NT2/D1 (cell line): ENCODE measurements at regions not wholly inside any gene's neighbourhood (a gene's known extent, or its start where the extent isn't known, plus 50 kb on each side); places are given as distances from the start of the nearest gene placed in this dataset.

Experiments
- DNase-seq: peaks from one replicate; pipeline ENCODE4 v3.0.0-alpha.2; 2011; ENCODE audit warnings: low read depth, low spot score
- H3K27me3 ChIP-seq: 2 replicates; pipeline ENCODE4 v1.6.0; 2011; ENCODE audit warnings: mild to moderate bottlenecking; ENCODE audit not compliant: insufficient read length, insufficient read depth
- H3K36me3 ChIP-seq: 2 replicates; pipeline ENCODE4 v1.6.1; 2011; ENCODE audit warnings: mild to moderate bottlenecking, low read length, mixed read lengths; ENCODE audit not compliant: insufficient read depth, insufficient read length
- H3K4me1 ChIP-seq: 2 replicates; pipeline ENCODE4 v1.5.1; 2011; ENCODE audit not compliant: insufficient read depth, insufficient read length
- H3K4me3 ChIP-seq: 2 replicates; pipeline ENCODE4 v1.5.1; 2011; ENCODE audit warnings: low read depth; ENCODE audit not compliant: insufficient read length
- H3K9ac ChIP-seq: 2 replicates; pipeline ENCODE4 v1.6.0; 2011; ENCODE audit warnings: low read depth; ENCODE audit not compliant: insufficient read length
- H3K9me3 ChIP-seq: 2 replicates; pipeline ENCODE4 v1.5.1; 2011; ENCODE audit warnings: mild to moderate bottlenecking, low read length; ENCODE audit not compliant: insufficient read depth
- SUZ12 ChIP-seq: IDR thresholded peaks from 2 replicates; pipeline ENCODE4 v1.6.1; 2011; ENCODE audit not compliant: insufficient read length, insufficient read depth; ENCODE audit errors: extremely low read depth
- YY1 ChIP-seq: IDR thresholded peaks from 2 replicates; pipeline ENCODE4 v1.6.1; 2011; ENCODE audit not compliant: insufficient read length, insufficient read depth
- ZNF274 ChIP-seq: IDR thresholded peaks from 2 replicates; pipeline ENCODE4 v1.6.1; 2011; ENCODE audit warnings: mild to moderate bottlenecking, low read depth, low read length

GRCh38 chr20:57763235-57763595, 53.4 kb upstream of the PMEPA1 start:
- no peak for DNase-seq
- no peak for TF ChIP-seq YY1
- TF ChIP-seq ZNF274: no peak
- H3K9ac ChIP-seq: no peak overlapping the region
- H3K4me3 ChIP-seq: no peak overlapping the region
- H3K9me3 ChIP-seq: peaks cover 25% of the 10 kb centered on the region
- no peaks in the 10 kb centered on the region for H3K27me3 ChIP-seq
- H3K4me1 ChIP-seq: no peaks in the 10 kb centered on the region
- no peaks in the 10 kb centered on the region for H3K36me3 ChIP-seq

GRCh38 chr20:57762531-57763234, 52.9 kb upstream of the PMEPA1 start:
- no peak for TF ChIP-seq SUZ12
- no peak for TF ChIP-seq ZNF274
- TF ChIP-seq YY1: no peak

GRCh38 chr20:57761413-57761734, 51.6 kb upstream of the PMEPA1 start:
- Histone ChIP-seq H3K4me3 (no peak overlapping the region), H3K36me3 (no peaks in the 10 kb centered on the region), H3K27me3 (no peaks in the 10 kb centered on the region), H3K9ac (no peak overlapping the region), H3K4me1 (no peaks in the 10 kb centered on the region), H3K9me3 (peaks cover 25% of the 10 kb centered on the region)
- no peak for DNase-seq
- TF ChIP-seq YY1 (no peak), SUZ12 (no peak), ZNF274 (no peak)

More at GRCh38 chr20:57762531-57763234, 52.9 kb upstream of the PMEPA1 start:
- Histone ChIP-seq H3K4me3 (no peak overlapping the region), H3K9ac (no peak overlapping the region), H3K36me3 (no peaks in the 10 kb centered on the region), H3K9me3 (peaks cover 25% of the 10 kb centered on the region), H3K27me3 (no peaks in the 10 kb centered on the region), H3K4me1 (no peaks in the 10 kb centered on the region)
- no peak for DNase-seq

GRCh38 chr20:57760698-57761412, 51.0 kb upstream of the PMEPA1 start:
- Histone ChIP-seq H3K27me3 (no peaks in the 10 kb centered on the region), H3K9ac (no peak overlapping the region), H3K4me3 (no peak overlapping the region), H3K4me1 (no peaks in the 10 kb centered on the region), H3K36me3 (no peaks in the 10 kb centered on the region), H3K9me3 (peaks cover 25% of the 10 kb centered on the region)
- TF ChIP-seq SUZ12 (no peak), ZNF274 (no peak), YY1 (no peak)
- DNase-seq: no peak

- no peak for DNase-seq
- Histone ChIP-seq H3K4me1 (no peaks in the 10 kb centered on the region), H3K9ac (no peak overlapping the region), H3K4me3 (no peak overlapping the region), H3K9me3 (peaks cover 20% of the 10 kb centered on the region), H3K36me3 (no peaks in the 10 kb centered on the region), H3K27me3 (no peaks in the 10 kb centered on the region)
- TF ChIP-seq YY1 (no peak), SUZ12 (no peak)
Observed at GRCh38 chr20:57759724-57760123, 49.9 kb upstream of the PMEPA1 start.
